HG03565 (cell line): ENCODE measurements at regions not wholly inside any gene's neighbourhood (a gene's known extent, or its start where the extent isn't known, plus 50 kb on each side); places are given as distances from the start of the nearest gene placed in this dataset.
A peak's percentile ranks its signal among the peaks of the same experiment; 100 is the strongest.

Experiments
- ATAC-seq: cut with Tn5 transposase; IDR thresholded peaks from one replicate; pipeline ENCODE4 v1.9.1; 2021; ENCODE audit warnings: mild to moderate bottlenecking, moderate library complexity; ENCODE audit not compliant: unreplicated experiment

GRCh38 chr1:187294421-187295201, 465.9 kb downstream of the PLA2G4A start:
- no peak for ATAC-seq

- no peak for ATAC-seq
These were observed 471.3 kb downstream of the PLA2G4A start for GRCh38 chr1:187300081-187300480.

DNA sequence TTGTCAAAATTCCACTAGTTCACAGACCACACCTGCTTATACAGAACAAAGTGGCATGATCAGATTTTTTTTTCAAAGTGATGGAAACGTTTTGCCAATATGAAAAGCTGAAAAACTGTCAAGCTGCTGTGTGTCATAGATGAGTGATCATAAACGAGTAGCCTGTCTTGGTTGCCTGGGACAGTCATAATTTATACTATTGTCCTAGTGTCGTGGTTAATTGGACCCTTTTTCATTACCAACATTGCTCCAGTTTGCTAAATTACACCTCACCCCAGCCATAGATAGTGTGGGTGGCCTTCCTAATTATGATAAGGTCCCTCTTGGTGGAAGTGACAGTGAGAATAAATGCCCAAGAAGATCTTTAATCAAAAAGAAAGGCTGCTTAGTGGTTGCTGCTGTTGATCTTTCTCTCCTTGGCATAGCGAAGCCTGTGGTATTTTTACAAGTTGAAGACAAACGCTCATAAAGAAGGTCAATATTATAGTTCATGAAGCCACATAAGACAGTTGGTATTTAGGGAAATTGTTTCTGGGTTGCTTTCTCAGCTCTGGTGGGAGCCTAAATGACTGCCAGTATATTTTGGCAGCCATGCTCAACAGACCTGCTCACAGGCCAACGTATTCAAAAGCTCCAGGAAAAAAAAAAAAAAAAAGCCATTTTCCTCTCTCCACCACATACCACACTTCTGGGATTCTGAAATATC, 478.1 kb downstream of the PLA2G4A start:
- ATAC-seq = no peak

- no peak for ATAC-seq
These were observed 481.4 kb downstream of the PLA2G4A start for GRCh38 chr1:187310038-187310631.

DNA sequence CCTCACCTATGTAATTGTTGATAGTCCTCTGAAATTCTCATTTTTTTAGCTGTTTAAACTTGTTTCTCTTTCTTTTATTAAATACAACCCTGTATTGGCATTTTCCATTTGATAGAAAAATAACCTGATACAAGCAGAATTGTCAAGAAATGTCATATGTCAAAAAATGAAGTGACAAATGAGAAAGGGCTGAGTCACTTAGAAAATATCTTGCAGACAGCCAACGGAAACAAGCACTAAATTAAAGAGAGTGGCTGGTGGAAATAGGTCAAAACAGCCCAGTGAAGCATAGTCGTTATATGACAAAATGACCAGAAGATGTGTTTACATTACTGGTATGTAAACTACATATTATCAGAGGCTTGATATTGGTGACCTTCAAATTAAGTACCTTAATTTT, 484.4 kb downstream of the PLA2G4A start:
- no peak for ATAC-seq

DNA sequence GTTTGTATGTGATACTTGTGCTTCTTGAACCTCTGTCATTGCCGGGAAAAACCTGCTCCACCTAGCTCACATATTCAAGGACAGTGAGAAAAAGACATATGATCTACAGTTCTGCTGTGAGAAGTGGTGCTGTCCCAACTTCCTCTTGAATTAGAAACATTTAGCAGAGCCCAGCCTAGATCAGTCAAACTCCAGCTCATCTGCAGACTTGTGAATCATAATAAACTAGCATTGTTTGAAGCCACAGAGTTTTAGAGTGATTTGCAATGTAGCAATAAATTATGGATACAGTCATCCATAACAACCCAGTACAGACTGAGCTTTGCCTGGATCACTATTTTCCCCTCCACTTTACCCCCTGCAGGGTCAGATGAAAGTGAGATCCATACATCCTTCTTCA, 497.8 kb downstream of the PLA2G4A start:
- no peak for ATAC-seq

DNA sequence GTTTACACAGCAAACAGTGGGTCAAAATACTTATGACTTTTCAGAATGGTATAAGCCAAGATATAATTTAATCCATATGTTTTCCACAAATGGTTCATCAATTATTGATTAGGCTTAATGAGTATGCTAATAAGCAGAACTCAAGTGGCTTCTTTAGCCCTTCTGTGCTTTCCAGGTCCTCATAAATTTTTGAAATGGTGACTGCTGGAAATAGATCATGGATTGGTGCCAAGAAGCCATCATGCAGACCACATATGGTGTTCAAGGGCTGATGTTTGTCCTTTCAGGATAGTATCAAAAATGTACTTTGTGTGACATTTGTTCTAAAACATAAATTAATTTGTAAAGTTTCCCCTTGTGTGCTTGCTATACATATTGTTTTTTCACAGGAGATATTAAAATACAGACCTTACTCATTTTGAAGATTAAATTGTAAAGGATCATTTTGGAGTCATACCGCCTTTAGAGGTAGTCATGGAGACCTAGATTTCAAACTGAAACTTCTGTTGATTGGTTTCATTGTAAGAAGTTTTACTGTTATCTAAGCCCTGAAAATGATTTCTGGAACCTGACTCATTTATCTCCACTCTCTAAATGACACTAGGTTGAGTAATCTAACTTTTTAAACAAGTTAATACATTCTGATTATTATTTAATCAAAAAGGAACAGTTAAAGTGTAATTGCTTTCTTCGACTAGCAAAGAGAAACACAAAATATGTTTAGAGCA, 507.9 kb downstream of the PLA2G4A start:
- ATAC-seq = peak; percentile 51

- ATAC-seq = no peak
These were observed 510.1 kb downstream of the PLA2G4A start for GRCh38 chr1:187338762-187339412.

- no peak for ATAC-seq
These were observed 513.7 kb downstream of the PLA2G4A start for GRCh38 chr1:187342495-187342894.

GRCh38 chr1:187374082-187374481, 545.3 kb downstream of the PLA2G4A start:
- no peak for ATAC-seq

- ATAC-seq = no peak
These were observed 546.0 kb downstream of the PLA2G4A start for GRCh38 chr1:187374742-187375141.

- no peak for ATAC-seq
These were observed 554.6 kb downstream of the PLA2G4A start for GRCh38 chr1:187383366-187383765.

- ATAC-seq = peak; percentile 95
These were observed 555.8 kb downstream of the PLA2G4A start for GRCh38 chr1:187384504-187384903.

- no peak for ATAC-seq
These were observed 561.6 kb downstream of the PLA2G4A start for GRCh38 chr1:187390215-187390818.

- ATAC-seq = no peak
These were observed 567.5 kb downstream of the PLA2G4A start for GRCh38 chr1:187396226-187396625.

DNA sequence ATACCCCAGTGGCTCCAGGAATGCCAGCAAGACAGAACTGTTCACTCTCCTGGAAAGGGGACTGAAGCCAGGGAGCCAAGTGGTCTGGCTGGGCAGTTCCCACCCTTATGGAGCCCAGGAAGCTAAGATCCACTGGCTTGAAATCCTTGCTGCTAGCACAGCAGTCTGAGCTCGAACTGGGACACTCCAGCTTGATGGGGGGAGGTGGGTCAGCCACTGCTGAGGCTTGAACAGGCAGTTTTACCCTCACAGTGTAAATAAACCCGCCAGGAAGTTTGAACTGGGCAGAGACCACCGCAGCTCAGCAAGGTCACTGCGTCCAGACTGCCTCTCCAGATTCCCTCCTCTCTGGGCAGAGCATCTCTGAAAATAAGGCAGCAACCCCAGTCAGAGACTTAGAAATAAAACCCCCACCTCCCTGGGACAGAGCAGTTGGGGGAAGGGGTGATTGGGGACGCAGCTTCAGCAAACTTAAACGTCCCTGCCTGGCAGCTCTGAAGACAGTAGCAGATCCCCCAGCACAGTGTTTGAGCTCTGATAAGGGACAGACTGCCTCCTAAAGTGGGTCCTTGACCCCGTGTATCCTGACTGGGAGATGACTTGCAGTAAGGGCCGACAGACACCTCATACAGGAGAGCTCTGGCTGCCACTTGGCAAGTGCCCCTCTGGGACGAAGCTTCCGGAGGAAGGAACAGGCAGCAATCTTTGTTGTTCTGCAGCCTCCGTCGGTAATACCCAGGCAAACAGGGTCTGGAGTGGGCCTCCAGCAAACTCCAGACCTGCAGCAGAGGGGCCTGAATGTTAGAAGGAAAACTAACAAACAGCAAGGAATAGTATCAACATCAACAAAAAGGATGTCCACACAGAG, 568.4 kb downstream of the PLA2G4A start:
- ATAC-seq = no peak

GRCh38 chr1:187408212-187409004, 579.7 kb downstream of the PLA2G4A start:
- peak; percentile 34 for ATAC-seq

GRCh38 chr1:187409341-187409740, 580.6 kb downstream of the PLA2G4A start:
- ATAC-seq = no peak

GRCh38 chr1:187411118-187411517, 582.4 kb downstream of the PLA2G4A start:
- no peak for ATAC-seq
